ENCODE measurements at regions not wholly inside any gene's neighbourhood (a gene's known extent, or its start where the extent isn't known, plus 50 kb on each side); places are given as distances from the start of the nearest gene placed in this dataset.
"Not testable (repeated sequence)": the region's sequence is repeated elsewhere in the genome, so short reads cannot be mapped to it uniquely, and the experiment has no call there.

GRCh38 chr16:32003819-32004218, 130.2 kb downstream of the ZNF267 start:
- not testable (repeated sequence) for TF ChIP-seq CTCF (IDR thresholded peaks at IDR 0.05); GATA2 (CRISPR knock-in tag; IDR thresholded peaks at IDR 0.05); POLR2AphosphoS5 (IDR thresholded peaks at IDR 0.05; ENCODE audit: low read depth, low read length); FOXM1 (IDR thresholded peaks at IDR 0.05; ENCODE audit: low read depth); RCOR1 (IDR thresholded peaks at IDR 0.05; ENCODE audit: low read length); NFIC (IDR thresholded peaks at IDR 0.05; ENCODE audit: borderline replicate concordance); MEF2A (IDR thresholded peaks at IDR 0.05; ENCODE audit: borderline replicate concordance, low read depth); YY1 (IDR thresholded peaks at IDR 0.05; ENCODE audit: low read depth); JUND (IDR thresholded peaks at IDR 0.05)

Measured in SK-N-SH (cell line).